HCT116 (cell line): ENCODE measurements at regions not wholly inside any gene's neighbourhood (a gene's known extent, or its start where the extent isn't known, plus 50 kb on each side); places are given as distances from the start of the nearest gene placed in this dataset.

ENCODE experiments used
- ATAC-seq: fragments of 200-7000 bp; cut with Tn5 transposase; 2 replicates; pipeline ENCODE4 v1.9.1; 2020; ENCODE audit warnings: mild to moderate bottlenecking, moderate library complexity
- BruUV-seq: library from RNA; stranded (reverse); fragments of 400-500 nt; replicated peaks from 2 replicates; lab custom pipeline; 2021; lab: Mats Ljungman, UMichigan
- CTCF ChIA-PET: fragments of 300-600 bp; sonication (Branson Sonifier 250); formaldehyde crosslinking; loops from one replicate; lab custom pipeline; 2021; ENCODE audit warnings: antibody characterized with exemption; lab: Charles Lee
- POLR2A ChIA-PET: fragments of 300-600, 350-600 bp; sonication (Branson Sonifier 250); formaldehyde crosslinking; loops from one replicate; lab custom pipeline; 2021; ENCODE audit warnings: antibody characterized with exemption; lab: Charles Lee
- RAD21 ChIA-PET, 2 experiments: fragments of 300-600 bp; sonication (Branson Sonifier 250); formaldehyde crosslinking; loops; one replicate each; lab custom pipeline; 2023; ENCODE audit warnings: low total read pairs in 2 of 2; ENCODE audit not compliant: uncharacterized antibody in 2 of 2, unreplicated experiment in 2 of 2, low non-redundant PET in 1 of 2; lab: Charles Lee
- DNase-seq: peaks from one replicate; pipeline ENCODE4 v3.0.0-alpha.2; 2010; ENCODE audit warnings: low read depth, low spot score
- H2AFZ ChIP-seq: fragments of 200-600 bp; shearing (Covaris generic), sonication (generic); 2 replicates; pipeline ENCODE4 v1.6.1; 2017; ENCODE audit warnings: low read depth, mixed run types, mixed read lengths, antibody characterized with exemption, low read length; ENCODE audit not compliant: poor library complexity, severe bottlenecking
- H3K27ac ChIP-seq: 2 replicates; pipeline ENCODE4 v1.5.1; 2012; ENCODE audit warnings: low read depth, low read length
- H3K27me3 ChIP-seq: fragments of 200-600 bp; sonication (generic); 2 replicates; pipeline ENCODE4 v1.6.1; 2016; ENCODE audit warnings: mixed run types, low read length, mixed read lengths; ENCODE audit not compliant: insufficient read depth
- H3K36me3 ChIP-seq, 2 experiments: fragments of 200-500 bp in 1 of 2; fragments of 200-600 bp in 1 of 2; sonication (Bioruptor generic) in 1 of 2; sonication (generic) in 1 of 2; 2 replicates each; pipeline versions ENCODE4 v1.5.1 to v1.6.1; 2014 to 2016; ENCODE audit warnings: low read length in 2 of 2, inconsistent platforms in 1 of 2, mixed read lengths in 1 of 2, mixed run types in 1 of 2; ENCODE audit not compliant: insufficient read depth in 2 of 2, control insufficient read depth in 1 of 2
- H3K4me1 ChIP-seq, 2 experiments: fragments of 200-600 bp in 1 of 2; sonication (generic) in 1 of 2; 2 replicates each; pipeline versions ENCODE4 v1.5.1 to v1.6.1; 2012 to 2017; ENCODE audit warnings: low read length in 2 of 2, inconsistent platforms in 1 of 2, mild to moderate bottlenecking in 1 of 2, mixed read lengths in 1 of 2, mixed run types in 1 of 2, moderate library complexity in 1 of 2; ENCODE audit not compliant: insufficient read depth in 2 of 2, control insufficient read depth in 1 of 2
- H3K4me2 ChIP-seq: fragments of 200-600 bp; sonication (generic); 2 replicates; pipeline ENCODE4 v1.6.1; 2017; ENCODE audit warnings: mixed run types, low read length, mixed read lengths
- H3K4me3 ChIP-seq, 2 experiments: fragments of 200-600 bp in 1 of 2; sonication (generic) in 1 of 2; replicated peaks in 1 of 2; 2 replicates each; pipeline ENCODE4 v1.5.1; 2011 to 2016; ENCODE audit warnings: low read length in 2 of 2, control low read depth in 1 of 2, low read depth in 1 of 2, mild to moderate bottlenecking in 1 of 2, mixed read lengths in 1 of 2, mixed run types in 1 of 2
- H3K79me2 ChIP-seq: fragments of 200-600 bp; sonication (generic); 2 replicates; pipeline ENCODE4 v1.6.1; 2017; ENCODE audit warnings: mild to moderate bottlenecking, mixed run types, low read length, moderate library complexity, mixed read lengths; ENCODE audit not compliant: insufficient read depth
- H3K9ac ChIP-seq: fragments of 200-600 bp; sonication (generic); 2 replicates; pipeline ENCODE4 v1.6.1; 2016; ENCODE audit warnings: low read length, mixed read lengths
- H3K9me2 ChIP-seq: fragments of 200-600 bp; sonication (generic), shearing (Covaris generic); 2 replicates; pipeline ENCODE4 v1.6.1; 2017; ENCODE audit warnings: mixed run types, mild to moderate bottlenecking, moderate library complexity; ENCODE audit not compliant: insufficient read depth
- H3K9me3 ChIP-seq, 2 experiments: fragments of 200-500 bp in 1 of 2; fragments of 200-600 bp in 1 of 2; sonication (Bioruptor generic) in 1 of 2; sonication (generic) in 1 of 2; 2 replicates each; pipeline ENCODE4 v1.6.1; 2014 to 2017; ENCODE audit warnings: low read length in 2 of 2, mixed read lengths in 2 of 2, inconsistent platforms in 1 of 2, low read depth in 1 of 2, mild to moderate bottlenecking in 1 of 2, mixed run types in 1 of 2, moderate library complexity in 1 of 2; ENCODE audit not compliant: control insufficient read depth in 1 of 2, insufficient read depth in 1 of 2
- H4K20me1 ChIP-seq: fragments of 200-600 bp; sonication (generic), shearing (Covaris generic); 2 replicates; pipeline ENCODE4 v1.6.1; 2017; ENCODE audit warnings: mixed run types, mild to moderate bottlenecking, moderate library complexity; ENCODE audit not compliant: insufficient read depth
- CBX3 ChIP-seq: IDR thresholded peaks from 2 replicates; pipeline ENCODE4 v1.6.1; 2012; ENCODE audit warnings: low read depth
- CEBPB ChIP-seq: IDR thresholded peaks from 2 replicates; pipeline ENCODE4 v1.6.1; 2012; ENCODE audit warnings: low read depth
- ELF1 ChIP-seq: IDR thresholded peaks from 2 replicates; pipeline ENCODE4 v1.6.1; 2012; ENCODE audit warnings: low read depth, borderline replicate concordance
- EZH2 ChIP-seq: fragments of 200-600 bp; sonication (generic); IDR thresholded peaks from 2 replicates; pipeline ENCODE4 v1.6.1; 2017; ENCODE audit warnings: antibody characterized with exemption, mixed run types
- EZH2phosphoT487 ChIP-seq: fragments of 200-600 bp; IDR thresholded peaks from 2 replicates; pipeline ENCODE4 v1.6.1; 2018; ENCODE audit warnings: antibody characterized with exemption, borderline replicate concordance
- FOSL1 ChIP-seq: IDR thresholded peaks from 2 replicates; pipeline ENCODE4 v1.6.1; 2012; ENCODE audit warnings: low read depth
- JUND ChIP-seq: IDR thresholded peaks from 2 replicates; pipeline ENCODE4 v1.6.1; 2012
- POLR2A ChIP-seq: IDR thresholded peaks from 2 replicates; pipeline ENCODE4 v1.7.0; 2011; ENCODE audit warnings: borderline replicate concordance; ENCODE audit not compliant: insufficient read depth, insufficient read length; ENCODE audit errors: extremely low read depth
- POLR2AphosphoS5 ChIP-seq: IDR thresholded peaks from 2 replicates; pipeline ENCODE4 v1.6.1; 2011; ENCODE audit warnings: mild to moderate bottlenecking, low read depth, low read length, moderate library complexity
- SRF ChIP-seq: IDR thresholded peaks from 2 replicates; pipeline ENCODE4 v1.6.1; 2012; ENCODE audit warnings: low read depth
- YY1 ChIP-seq: IDR thresholded peaks from 2 replicates; pipeline ENCODE4 v1.6.1; 2011; ENCODE audit warnings: low read length, low read depth, moderate library complexity, mild to moderate bottlenecking; ENCODE audit not compliant: insufficient replicate concordance; ENCODE audit errors: extremely low read depth
- ZFX ChIP-seq: fragments of 450-650 bp; IDR thresholded peaks from 2 replicates; pipeline ENCODE4 v1.6.1; 2017
- ZNF274 ChIP-seq: fragments of 200-500 bp; sonication (Bioruptor generic); IDR thresholded peaks from 2 replicates; pipeline ENCODE4 v1.6.1; 2014; ENCODE audit warnings: mild to moderate bottlenecking, low read depth, low read length, inconsistent platforms
- intact Hi-C: fragments of 100-400 bp; cut with micrococcal nuclease; formaldehyde crosslinking; loops from 2 replicates; pipeline ENCODE4 v1.10.0; 2022
- TF ChIP-seq, protein P1 (sequence below): IDR thresholded peaks from 2 replicates; pipeline ENCODE4 v1.6.1; 2012
- TF ChIP-seq, protein P2 (sequence below): IDR thresholded peaks from 2 replicates; pipeline ENCODE4 v1.6.1; 2011; ENCODE audit warnings: mild to moderate bottlenecking, low read length, moderate library complexity; ENCODE audit not compliant: insufficient replicate concordance; ENCODE audit errors: extremely low read depth
- TF ChIP-seq, protein P3 (sequence below): IDR thresholded peaks from 2 replicates; pipeline ENCODE4 v1.6.1; 2012
- TF ChIP-seq, protein P4 (sequence below): IDR thresholded peaks from 2 replicates; pipeline ENCODE4 v1.6.1; 2012; ENCODE audit warnings: low read depth

DNA sequence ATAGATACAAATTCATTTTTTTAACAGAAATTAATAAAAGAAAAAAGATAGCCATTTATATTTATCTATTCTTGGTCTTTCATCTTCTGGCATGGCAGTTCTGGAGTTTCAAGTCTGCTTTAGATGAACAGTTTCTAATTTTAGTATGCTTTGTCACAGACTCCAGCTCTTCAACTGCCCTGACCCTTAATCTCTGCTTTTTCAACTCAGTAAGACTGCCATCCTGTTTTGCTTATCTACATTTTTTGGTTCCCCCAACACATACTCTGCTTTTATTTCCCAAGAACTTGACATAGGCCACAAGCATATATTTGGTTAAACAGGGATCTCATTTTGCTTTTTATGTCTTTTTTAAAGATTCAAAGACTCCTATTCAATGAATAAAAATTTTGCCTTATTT lies 309.3 kb upstream of the KCND2 start:
- no peak overlapping the region for H3K9ac ChIP-seq
- no peak for TF ChIP-seq FOSL1
- no peak for TF ChIP-seq ELF1
- TF ChIP-seq EZH2phosphoT487: no peak
- TF ChIP-seq POLR2AphosphoS5: no peak
- no peak for TF ChIP-seq ZNF274
- no peak for TF ChIP-seq EZH2
- no peak for TF ChIP-seq CEBPB
- TF ChIP-seq, all 23 proteins: peak for 0
- POLR2A ChIA-PET: no interaction called here
- Histone ChIP-seq H2AFZ (peak overlapping the region; percentile 68), H3K4me3 (no peak overlapping the region), H3K79me2 (no peaks in the 10 kb centered on the region), H3K9me3 (no peaks in the 10 kb centered on the region), H3K27ac (no peak overlapping the region), H3K9me2 (no peaks in the 10 kb centered on the region), H3K27me3 (no peaks in the 10 kb centered on the region), H4K20me1 (no peaks in the 10 kb centered on the region), H3K36me3 (no peaks in the 10 kb centered on the region), H3K4me2 (no peak overlapping the region), H3K4me1 (no peaks in the 10 kb centered on the region)
- CTCF ChIA-PET: no interaction called here
- BruUV-seq: no TSS peak
- intact Hi-C loops: no loop called here
- DNase-seq (no peak), ATAC-seq (no peak)
- RAD21 ChIA-PET: no interaction called here

DNA sequence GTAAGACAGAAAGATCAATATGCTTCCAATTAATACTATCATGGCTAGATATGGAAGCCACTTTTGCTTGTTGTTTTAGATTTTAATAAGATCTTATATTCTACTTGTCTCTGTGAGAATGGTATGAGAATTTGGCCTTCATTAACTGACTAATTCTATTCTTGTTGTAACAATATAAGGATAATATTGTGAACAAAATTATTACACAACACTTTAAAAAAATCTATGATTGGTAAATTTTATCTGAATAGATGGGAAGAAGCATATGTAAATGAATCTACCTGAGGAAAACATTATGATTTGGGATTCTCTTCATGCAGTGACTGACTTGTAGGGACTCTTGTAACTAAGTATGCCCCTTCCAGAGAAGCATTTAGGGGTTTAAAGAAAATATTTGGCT lies 308.9 kb upstream of the KCND2 start:
- Histone ChIP-seq H3K4me3 (no peak overlapping the region), H3K79me2 (no peaks in the 10 kb centered on the region), H3K27me3 (no peaks in the 10 kb centered on the region), H4K20me1 (no peaks in the 10 kb centered on the region), H2AFZ (peak overlapping the region; percentile 68), H3K9me3 (no peaks in the 10 kb centered on the region), H3K27ac (no peak overlapping the region), H3K36me3 (no peaks in the 10 kb centered on the region), H3K4me2 (no peak overlapping the region), H3K9ac (no peak overlapping the region), H3K4me1 (no peaks in the 10 kb centered on the region), H3K9me2 (no peaks in the 10 kb centered on the region)
- ATAC-seq (no peak), DNase-seq (no peak)
- BruUV-seq: no TSS peak
- CTCF ChIA-PET: no interaction called here
- POLR2A ChIA-PET: no interaction called here
- RAD21 ChIA-PET: no interaction called here
- intact Hi-C loops: no loop called here
- TF ChIP-seq, protein P1, sequence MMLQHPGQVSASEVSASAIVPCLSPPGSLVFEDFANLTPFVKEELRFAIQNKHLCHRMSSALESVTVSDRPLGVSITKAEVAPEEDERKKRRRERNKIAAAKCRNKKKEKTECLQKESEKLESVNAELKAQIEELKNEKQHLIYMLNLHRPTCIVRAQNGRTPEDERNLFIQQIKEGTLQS: no peak
- TF ChIP-seq JUND (no peak), ZFX (no peak), SRF (no peak), POLR2A (no peak), YY1 (no peak), POLR2AphosphoS5 (no peak), ELF1 (no peak), CEBPB (no peak), CBX3 (no peak)
- TF ChIP-seq, protein P2, sequence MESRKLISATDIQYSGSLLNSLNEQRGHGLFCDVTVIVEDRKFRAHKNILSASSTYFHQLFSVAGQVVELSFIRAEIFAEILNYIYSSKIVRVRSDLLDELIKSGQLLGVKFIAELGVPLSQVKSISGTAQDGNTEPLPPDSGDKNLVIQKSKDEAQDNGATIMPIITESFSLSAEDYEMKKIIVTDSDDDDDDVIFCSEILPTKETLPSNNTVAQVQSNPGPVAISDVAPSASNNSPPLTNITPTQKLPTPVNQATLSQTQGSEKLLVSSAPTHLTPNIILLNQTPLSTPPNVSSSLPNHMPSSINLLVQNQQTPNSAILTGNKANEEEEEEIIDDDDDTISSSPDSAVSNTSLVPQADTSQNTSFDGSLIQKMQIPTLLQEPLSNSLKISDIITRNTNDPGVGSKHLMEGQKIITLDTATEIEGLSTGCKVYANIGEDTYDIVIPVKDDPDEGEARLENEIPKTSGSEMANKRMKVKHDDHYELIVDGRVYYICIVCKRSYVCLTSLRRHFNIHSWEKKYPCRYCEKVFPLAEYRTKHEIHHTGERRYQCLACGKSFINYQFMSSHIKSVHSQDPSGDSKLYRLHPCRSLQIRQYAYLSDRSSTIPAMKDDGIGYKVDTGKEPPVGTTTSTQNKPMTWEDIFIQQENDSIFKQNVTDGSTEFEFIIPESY: no peak
- TF ChIP-seq, protein P3, sequence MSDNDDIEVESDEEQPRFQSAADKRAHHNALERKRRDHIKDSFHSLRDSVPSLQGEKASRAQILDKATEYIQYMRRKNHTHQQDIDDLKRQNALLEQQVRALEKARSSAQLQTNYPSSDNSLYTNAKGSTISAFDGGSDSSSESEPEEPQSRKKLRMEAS: no peak
- TF ChIP-seq, protein P4, sequence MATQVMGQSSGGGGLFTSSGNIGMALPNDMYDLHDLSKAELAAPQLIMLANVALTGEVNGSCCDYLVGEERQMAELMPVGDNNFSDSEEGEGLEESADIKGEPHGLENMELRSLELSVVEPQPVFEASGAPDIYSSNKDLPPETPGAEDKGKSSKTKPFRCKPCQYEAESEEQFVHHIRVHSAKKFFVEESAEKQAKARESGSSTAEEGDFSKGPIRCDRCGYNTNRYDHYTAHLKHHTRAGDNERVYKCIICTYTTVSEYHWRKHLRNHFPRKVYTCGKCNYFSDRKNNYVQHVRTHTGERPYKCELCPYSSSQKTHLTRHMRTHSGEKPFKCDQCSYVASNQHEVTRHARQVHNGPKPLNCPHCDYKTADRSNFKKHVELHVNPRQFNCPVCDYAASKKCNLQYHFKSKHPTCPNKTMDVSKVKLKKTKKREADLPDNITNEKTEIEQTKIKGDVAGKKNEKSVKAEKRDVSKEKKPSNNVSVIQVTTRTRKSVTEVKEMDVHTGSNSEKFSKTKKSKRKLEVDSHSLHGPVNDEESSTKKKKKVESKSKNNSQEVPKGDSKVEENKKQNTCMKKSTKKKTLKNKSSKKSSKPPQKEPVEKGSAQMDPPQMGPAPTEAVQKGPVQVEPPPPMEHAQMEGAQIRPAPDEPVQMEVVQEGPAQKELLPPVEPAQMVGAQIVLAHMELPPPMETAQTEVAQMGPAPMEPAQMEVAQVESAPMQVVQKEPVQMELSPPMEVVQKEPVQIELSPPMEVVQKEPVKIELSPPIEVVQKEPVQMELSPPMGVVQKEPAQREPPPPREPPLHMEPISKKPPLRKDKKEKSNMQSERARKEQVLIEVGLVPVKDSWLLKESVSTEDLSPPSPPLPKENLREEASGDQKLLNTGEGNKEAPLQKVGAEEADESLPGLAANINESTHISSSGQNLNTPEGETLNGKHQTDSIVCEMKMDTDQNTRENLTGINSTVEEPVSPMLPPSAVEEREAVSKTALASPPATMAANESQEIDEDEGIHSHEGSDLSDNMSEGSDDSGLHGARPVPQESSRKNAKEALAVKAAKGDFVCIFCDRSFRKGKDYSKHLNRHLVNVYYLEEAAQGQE: no peak
